HG03439 (cell line): ENCODE measurements at regions not wholly inside any gene's neighbourhood (a gene's known extent, or its start where the extent isn't known, plus 50 kb on each side); places are given as distances from the start of the nearest gene placed in this dataset.

Experiments
- ATAC-seq: cut with Tn5 transposase; IDR thresholded peaks from one replicate; pipeline ENCODE4 v1.9.1; 2021; ENCODE audit warnings: mild to moderate bottlenecking, moderate library complexity; ENCODE audit not compliant: unreplicated experiment

DNA sequence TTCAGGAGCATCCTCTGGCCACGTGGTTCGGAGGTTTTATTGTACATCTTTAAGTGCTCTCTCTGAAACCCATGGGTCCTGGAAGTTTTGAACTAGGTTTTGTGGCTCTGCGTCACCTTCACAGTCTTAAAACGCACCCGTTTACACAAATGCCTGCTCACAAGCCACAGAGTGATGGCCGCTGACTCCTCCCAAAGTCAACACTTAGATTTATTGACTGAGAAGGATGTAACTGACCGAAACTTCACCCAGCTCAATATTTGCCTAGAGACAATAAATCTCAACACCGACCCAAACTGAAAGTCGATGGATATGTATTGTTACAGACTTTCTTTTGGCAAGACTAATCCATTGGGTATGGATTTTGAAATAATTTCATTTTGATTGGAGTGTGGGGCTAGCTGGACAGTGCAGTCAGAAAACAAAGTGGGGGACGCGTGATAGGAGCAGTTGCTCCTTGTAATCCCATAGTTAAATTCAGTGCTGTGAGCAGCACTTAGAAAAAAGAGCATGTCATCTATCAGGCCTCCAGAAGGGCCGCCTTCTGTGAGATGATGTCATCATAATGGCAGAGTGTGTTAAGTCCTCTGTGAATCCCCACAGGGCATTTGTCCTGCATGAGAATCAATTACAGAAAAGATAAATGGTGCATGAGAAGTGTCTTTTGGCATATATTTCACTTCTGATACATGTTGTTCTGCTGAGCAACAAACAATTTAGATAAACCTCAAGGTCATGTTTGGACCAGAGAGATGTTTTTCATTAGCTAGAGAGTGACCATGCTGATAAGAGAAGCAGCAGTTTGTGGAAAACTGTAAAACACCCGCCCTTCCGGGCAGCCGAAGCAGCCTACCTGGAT lies 183.7 kb downstream of the INO80D start:
- no peak for ATAC-seq

DNA sequence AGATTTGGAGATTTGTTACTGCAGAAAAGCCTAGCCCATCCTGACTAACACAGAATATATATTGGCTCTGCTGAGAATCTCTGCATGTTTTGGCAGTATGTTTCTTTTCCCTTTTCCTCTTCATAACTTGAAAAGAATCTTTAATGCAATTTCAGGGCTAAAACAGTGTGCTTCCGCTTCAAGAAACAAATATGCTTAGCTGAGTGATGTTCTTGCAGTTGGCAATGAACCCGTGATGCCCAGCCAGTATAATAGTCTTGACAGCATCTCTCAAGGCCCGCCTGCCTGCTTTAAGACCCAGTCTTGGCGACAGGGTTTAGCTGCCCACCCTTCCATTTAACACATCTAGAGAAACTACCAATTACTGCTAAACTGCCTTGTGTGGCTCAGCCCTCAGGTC lies 184.5 kb downstream of the INO80D start:
- ATAC-seq, result no peak

DNA sequence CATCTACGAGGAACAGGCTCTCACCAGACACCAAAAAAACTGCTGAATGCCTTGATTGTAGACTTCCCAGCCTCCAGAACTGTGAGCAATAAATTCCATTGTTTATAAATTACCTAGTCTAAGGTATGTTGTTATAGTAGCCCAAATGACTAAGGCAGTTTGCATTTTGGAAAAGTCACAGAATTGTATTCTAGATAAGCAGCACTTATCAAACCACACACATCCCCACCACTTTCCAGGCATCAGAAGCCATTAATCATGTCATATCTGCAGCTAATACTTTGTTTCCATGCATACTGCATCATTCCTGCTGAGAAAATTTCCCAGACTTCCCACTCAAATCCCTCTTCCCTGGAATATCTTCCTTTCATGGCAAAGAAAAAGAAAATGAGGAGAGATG lies 187.2 kb downstream of the INO80D start:
- ATAC-seq, result no peak

DNA sequence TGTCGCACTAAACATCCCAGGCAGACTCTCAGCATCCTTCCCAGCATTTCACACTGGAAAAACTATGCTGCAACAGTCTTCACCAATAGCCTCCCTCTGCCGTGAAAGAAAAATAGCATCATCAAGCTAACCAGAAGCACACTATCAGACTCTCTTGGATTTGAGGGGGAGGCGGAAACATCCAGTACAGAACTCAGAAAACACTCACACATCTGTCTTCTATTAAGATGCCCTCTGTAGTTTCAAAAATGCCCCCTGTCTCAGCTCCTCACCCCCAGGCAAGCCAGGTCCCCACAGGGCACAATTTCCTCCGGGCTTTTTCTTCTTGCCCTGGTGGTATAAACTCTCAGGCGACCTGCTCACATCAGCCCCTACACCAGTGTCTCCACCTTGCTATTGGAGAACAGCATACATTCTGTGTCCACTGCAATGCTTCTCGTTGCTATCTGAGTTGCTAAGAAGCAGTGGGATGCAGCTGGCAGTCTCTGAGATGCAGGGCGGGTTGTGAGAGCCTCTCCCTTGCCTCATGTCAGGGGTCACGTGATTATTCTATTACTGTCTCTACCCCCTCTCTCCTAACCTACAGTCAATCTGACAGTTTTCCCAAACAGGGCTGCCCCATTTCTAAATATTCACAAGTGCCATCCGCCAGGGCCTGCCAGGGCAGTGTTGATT lies 189.9 kb downstream of the INO80D start:
- no peak for ATAC-seq

DNA sequence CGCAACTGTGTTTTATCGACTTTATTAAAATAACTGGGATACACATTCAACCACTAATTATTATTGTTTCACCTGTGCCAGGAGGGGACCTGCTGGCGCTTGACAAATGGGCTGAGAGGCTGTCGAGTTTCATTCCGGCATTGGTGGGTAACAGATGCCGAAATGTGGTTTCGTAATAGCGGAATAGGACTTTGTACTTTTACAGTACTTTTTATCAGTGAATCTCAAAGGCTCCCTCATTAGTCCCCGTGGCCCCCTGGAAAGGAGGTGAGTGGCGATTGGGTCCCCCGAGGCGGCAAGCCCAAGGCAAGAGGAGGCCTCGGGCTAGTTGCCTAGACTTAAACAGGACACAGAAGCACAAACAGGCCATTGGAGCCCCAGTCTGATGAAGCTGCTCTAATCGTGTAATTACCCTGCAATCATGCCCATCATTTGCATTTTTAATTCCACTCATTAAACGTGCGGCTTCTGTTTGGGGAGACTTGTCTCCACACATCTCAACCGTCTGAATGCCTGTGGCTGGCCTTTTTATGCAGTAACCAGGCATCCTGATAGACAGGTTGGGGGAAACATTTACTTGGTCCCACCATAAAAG lies 193.2 kb downstream of the INO80D start:
- ATAC-seq, result no peak

DNA sequence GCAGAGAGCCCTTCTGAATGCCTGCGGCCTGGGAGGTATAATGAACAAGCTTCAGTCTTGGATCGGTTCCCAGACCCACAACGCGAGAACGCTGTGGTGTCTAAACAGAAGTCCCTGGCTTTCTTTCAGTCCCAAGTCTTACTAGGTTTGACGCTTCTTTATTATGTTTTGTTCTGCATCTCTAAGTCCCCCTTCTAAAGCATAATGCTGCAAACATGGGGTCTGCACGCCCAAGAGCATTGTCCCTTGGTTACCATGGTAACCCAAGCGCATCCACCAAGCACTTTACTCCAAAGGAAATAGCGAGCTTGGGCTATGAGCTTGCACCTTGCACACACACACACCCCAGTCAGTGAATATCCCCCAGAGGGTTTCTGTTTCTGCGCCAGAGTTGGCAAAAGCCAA lies 193.7 kb downstream of the INO80D start:
- no peak for ATAC-seq

DNA sequence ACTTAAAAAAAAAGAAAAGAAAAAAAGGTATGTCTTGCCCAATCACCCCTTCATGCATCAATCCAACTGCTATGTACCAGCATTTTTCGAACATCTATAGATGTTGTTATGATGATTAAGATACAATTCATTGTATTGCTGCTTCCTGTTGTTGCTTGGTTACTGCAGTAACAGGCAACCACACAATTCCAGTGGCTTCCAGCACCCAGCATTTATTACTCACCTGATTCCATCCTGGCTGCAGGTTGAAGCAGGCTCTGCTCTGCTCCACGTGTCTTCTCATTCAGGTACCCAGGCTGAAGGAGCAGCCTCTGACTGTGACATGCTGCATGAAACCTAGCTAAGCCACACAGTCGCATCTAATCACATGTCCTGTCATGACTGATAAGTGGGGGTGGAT lies 196.9 kb downstream of the INO80D start:
- no peak for ATAC-seq

DNA sequence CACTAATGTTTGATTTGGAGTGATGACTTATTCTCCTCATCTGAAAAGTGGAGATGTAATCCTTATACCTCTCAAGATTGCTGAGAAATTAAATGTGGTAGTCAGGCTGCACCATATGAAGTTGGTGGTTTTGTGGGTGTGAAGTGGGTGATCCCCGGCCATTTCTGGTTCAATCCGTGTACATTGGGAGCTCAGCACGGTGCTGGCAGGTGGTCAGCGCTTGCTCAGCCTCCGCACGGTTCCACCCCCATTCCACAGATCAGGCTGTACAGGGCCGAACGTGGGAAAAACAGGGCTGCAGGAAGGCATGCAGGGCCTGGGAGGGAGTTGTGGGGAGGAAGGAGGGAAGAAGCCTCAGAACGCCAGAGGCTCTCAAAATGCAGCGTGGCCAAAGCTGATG lies 198.3 kb downstream of the INO80D start:
- no peak for ATAC-seq

DNA sequence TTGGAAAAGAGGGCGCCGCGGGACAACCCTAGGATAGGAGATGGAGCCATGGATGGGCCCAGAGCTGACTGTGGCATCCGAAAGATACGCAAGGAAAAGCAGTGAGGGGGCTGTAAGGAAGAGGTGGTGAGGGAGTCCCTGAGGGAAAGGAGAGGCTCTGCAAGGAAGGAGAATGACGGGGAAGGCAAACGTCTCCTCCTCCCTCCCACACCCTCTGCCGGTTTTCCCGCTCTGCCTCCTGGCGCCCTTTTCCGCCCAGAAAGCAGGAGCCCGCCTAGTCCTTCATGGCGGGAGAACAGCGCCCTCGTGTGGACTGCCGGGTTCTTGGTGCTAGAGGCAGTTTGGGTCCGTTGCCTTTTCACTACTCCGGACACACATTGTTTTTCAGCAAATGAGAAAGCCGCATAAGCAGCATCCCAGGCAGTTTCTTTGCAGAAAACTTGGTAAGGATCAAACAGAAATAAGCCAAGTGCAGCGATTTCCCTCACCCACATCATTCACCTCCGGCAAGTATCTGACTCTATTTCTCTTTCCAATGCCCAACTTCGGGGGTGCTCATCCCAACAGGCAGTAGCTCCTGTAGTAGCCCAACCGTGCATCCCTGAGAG lies 200.4 kb downstream of the INO80D start:
- ATAC-seq, result peak; percentile 68

DNA sequence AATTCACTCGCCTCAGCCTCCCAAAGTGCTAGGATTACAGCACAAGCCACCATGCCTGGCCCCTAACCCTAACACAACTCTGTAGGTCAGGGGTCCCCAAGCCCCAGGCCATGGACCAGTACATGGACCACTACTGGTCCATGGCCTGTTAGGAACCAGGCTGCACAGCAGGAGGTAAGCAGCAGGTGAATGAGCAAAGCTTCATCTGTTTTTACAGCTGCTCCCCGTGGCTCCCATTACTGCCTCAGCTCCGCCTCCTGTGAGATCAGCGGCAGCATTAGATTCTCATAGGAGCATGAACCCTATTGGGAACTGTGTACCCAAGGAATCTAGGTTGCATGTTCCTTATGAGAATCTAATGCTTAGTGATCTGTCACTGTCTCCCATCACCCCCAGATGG lies 201.7 kb downstream of the NRP2 start:
- no peak for ATAC-seq

DNA sequence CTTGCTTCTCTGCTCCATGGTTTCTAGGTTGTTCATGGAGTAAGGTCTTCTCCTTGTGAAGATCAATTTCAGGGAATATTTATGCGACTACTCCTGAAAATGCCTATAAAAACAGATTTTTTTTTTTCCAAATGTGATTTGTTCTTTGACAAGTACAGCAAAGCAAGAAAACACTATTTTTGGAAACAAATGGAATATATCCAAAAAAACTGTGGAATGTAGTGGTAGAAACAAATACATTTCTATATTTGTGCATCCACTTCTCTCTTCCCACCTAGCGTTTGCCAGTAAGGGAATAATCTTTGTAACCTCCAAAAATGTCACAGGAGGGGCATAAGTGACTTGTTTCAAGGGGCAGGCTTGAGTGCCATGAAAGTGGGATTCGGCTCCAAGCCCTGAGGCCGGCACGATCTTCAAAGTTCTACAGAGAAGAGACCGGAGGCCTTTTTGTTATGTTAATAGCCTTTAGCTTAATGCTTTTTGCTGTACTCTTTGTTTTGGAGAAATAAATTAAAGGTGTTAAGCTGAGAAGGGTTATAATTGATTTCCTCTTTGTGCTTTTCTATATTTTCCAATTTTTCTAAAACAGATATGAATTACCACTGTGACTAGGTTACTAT lies 200.6 kb downstream of the NRP2 start:
- no peak for ATAC-seq

DNA sequence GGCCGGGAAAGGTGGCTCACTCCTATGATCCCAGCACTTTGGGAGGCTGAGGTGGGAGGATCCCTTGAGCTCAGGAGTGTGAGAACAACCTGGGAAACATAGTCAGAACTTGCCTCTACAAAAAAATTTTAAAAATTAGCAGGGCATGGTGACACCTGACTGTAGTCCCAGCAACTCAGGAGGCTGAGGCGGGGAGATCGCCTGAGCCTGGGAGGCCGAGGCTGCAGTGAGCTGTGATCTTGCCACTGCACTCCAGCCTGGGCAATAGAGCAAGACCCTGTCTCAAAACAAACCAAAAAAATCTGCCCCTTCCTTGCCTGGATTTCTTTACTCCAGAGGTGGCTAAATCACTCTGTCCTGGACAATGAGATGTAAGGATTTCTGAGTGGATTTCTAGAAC lies 197.7 kb downstream of the NRP2 start:
- no peak for ATAC-seq

DNA sequence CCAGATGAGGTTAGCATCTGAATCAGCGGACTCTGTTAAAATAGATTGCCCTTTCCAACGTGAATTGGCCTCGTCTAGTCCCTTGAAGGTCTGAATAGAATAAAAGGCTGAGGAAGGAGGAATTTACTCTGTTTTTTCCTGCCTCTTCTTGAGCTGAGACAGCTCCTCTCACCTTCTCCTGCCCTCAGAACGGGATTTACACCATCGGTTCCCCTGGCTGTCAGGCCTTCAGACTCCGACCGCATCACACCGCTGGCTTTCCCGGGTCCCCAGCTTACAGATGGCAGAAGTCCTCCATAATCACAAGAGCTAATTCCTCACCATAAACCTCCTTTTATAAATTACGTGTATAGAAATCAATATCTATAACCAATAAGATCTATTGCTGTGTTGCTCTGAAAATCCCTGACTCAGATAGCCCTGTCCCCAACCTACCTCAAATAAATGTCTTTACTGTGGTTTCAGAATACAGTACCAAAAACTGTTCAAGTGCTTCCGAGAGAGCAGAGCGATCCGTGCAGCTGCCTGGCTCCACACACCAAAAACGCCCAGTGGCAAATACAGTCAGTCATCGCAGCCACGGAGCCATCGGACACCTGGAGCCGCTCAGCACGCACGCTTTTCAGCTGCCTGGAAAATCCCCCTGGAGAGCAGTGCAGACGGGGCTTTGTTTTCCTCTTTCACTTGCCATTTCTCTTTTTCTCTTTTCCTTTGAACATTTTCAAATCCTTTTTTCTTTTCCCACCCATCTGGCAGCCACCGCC lies 196.9 kb downstream of the NRP2 start:
- ATAC-seq, result no peak

DNA sequence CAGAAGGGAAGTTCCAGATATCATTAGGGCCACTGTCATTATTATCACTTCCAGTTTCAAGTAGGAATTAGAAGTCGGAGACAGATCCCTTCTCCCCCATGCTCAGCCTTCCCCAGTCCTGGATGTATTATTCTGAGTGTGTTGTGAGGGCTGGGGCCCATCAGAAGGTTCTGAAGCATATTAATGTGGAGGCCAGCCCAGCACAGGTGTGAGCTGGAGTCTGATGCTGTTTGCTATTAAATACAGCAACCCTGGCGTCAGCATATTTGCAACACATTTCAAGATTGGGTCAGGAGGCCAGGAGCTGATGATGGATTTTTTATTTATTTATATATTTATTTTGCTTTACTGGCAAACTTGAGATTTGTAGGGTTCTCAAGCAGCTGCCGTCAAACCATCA lies 195.2 kb downstream of the NRP2 start:
- no peak for ATAC-seq

DNA sequence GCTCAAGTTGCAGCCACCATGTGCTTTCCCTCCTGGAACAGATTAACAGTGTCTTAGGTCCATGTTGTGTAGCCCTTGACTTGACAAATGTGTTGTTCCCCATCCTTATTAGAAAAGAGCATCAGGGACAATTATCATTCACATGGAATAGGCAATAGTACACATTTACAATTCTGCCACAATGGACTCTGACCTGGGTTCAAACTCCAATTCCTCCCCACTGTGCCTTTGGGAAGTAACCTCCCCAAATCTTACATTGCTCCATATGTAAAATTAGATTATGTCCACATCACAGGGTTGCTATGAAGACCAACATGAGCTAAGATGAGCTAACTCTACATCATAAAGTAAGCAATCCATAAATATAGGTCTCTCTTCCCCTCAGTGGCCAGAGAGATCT lies 193.8 kb downstream of the NRP2 start:
- ATAC-seq, result no peak

DNA sequence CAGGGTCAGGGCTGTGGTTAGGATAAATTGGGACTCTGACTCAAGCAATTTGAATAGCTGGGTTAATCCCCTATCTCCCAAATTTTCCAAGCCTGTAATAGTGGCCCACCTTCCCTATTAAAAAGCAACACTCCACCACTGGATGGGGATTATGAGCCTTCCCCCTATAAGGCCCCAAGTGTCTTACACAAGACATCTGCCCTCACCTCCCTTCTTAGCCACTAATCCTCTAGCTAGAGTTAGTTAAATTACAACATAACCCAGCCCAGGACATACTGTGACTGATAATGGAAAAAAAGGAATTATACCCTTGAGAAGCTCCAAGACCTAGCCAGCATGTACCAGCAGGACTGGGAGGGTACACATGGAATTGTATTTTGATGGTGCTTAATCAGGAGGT lies 190.4 kb downstream of the NRP2 start:
- ATAC-seq, result no peak

DNA sequence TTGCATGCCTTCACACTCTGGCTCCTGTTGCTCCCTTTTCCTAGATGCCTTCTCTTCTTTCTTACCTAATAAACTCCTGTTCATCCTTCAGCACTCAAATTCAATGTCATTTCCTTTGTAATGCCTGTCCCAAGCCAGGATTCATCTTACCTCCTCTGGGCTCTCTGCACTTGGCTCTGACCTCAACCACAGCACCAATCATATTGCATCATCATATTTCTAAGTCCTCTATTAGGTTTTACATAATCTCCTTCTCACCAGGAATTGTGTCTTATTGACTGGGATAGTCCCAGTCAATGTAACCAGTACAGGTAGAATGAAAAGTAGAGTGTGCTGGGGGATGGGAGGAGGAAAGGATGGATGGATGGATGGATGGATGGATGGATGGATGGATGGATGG lies 187.1 kb downstream of the NRP2 start:
- no peak for ATAC-seq

DNA sequence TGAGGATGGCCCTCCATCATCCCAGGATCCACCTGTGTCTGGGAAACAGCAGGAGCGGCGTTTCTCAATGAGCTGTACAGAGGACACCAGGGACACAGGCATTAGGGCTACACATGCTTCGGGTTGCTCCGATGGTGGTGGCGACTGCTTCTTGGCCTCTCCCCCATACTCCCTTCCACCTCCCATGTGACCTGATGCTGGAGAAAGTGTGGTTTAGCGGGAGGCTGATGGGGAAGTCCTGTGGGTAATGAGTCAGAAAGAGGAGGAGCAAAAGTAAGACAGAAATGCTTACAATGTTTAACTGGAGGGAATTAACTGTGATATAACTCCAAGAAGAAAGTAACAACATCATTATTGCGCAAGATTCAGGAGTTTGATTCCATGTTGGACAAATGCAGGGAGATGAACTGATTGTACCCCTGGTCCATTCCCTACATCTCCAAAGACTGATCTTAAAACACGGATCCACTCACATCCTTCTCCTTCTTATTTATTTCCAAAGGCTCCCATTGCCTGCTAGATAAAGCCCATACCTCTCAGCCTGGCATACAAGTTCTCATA lies 186.6 kb downstream of the NRP2 start:
- no peak for ATAC-seq

DNA sequence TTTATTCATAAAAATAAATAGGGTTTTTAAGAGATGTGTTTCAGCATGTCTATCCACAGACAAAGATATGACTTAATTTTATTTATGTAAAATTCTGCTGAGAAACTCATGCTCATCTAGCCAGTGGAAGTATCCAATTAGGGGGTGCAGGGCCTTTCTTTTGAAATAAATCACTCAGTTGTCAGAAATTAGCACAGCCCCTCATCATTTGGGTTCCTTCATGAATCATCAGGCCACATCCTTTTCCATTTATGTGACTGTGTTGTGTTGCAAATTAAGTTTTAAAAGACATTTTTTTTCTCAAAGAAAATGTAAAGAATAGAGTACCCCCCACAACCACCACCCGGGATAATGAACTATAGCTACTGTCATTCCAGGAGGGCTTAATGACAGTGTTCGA lies 185.8 kb downstream of the NRP2 start:
- no peak for ATAC-seq

DNA sequence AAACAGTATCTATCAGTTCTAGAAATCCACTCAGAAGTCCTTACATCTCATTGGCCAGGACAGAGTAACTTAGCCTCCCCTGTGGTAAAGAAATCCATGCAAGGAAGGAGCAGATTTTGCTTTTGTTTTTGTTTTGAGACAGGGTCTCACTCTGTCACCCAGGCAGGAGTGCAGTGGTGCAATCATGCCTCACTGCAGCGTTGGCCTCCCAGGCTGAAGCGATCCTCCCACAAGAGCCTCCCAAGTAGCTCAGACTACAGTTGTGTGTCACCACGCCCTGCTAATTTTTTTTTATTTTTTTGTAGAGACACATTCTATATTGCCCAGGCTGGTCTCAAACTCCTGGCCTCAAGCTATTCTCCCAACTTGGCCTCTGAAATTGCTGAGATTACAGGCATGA lies 185.1 kb downstream of the NRP2 start:
- no peak for ATAC-seq
